PC-9 (cell line): ENCODE measurements at regions not wholly inside any gene's neighbourhood (a gene's known extent, or its start where the extent isn't known, plus 50 kb on each side); places are given as distances from the start of the nearest gene placed in this dataset.

ENCODE experiments used
- BruUV-seq: library from RNA; stranded (reverse); fragments of 400-500 nt; replicated peaks from 2 replicates; lab custom pipeline; 2021; lab: Mats Ljungman, UMichigan
- CTCF ChIA-PET: fragments of 300-600 bp; sonication (Branson Sonifier 250); formaldehyde crosslinking; loops from one replicate; lab custom pipeline; 2022; ENCODE audit warnings: antibody characterized with exemption; lab: Charles Lee
- POLR2A ChIA-PET: fragments of 300-600 bp; sonication (Branson Sonifier 250); formaldehyde crosslinking; loops from one replicate; lab custom pipeline; 2022; ENCODE audit warnings: antibody characterized with exemption; ENCODE audit not compliant: unreplicated experiment; lab: Charles Lee
- DNase-seq, 2 experiments: peaks; one replicate each; pipeline versions ENCODE4 v3.0.0 to v3.0.0-alpha.2; 2015 to 2022; ENCODE audit warnings: mixed read lengths in 1 of 2
- H2AFZ ChIP-seq: fragments of 200-600 bp; sonication (generic); 2 replicates; pipeline ENCODE4 v1.8.1; 2017; ENCODE audit warnings: antibody characterized with exemption
- H3F3A ChIP-seq: fragments of 200-600 bp; sonication (generic); 2 replicates; pipeline ENCODE4 v1.8.1; 2017; ENCODE audit warnings: antibody characterized with exemption, mild to moderate bottlenecking, low read depth; ENCODE audit not compliant: insufficient read depth
- H3K27ac ChIP-seq: fragments of 200-600 bp; sonication (generic); 2 replicates; pipeline ENCODE4 v1.6.1; 2016; ENCODE audit warnings: mixed run types
- H3K27me3 ChIP-seq: fragments of 200-600 bp; sonication (generic); 2 replicates; pipeline ENCODE4 v1.6.1; 2016; ENCODE audit warnings: low read depth, mixed run types; ENCODE audit not compliant: insufficient read depth
- H3K36me3 ChIP-seq: fragments of 200-600 bp; sonication (generic); 2 replicates; pipeline ENCODE4 v1.6.1; 2016; ENCODE audit warnings: low read depth, mixed run types
- H3K4me1 ChIP-seq: fragments of 200-600 bp; sonication (generic); replicated peaks from 2 replicates; pipeline ENCODE4 v1.6.1; 2016; ENCODE audit warnings: mixed run types; ENCODE audit not compliant: insufficient read depth
- H3K4me2 ChIP-seq: fragments of 200-600 bp; sonication (generic); 2 replicates; pipeline ENCODE4 v1.6.1; 2017; ENCODE audit warnings: mixed run types
- H3K4me3 ChIP-seq: fragments of 200-600 bp; sonication (generic); 2 replicates; pipeline ENCODE4 v1.6.1; 2016; ENCODE audit warnings: mixed run types
- H3K79me2 ChIP-seq: fragments of 200-600 bp; sonication (generic); 2 replicates; pipeline ENCODE4 v1.6.1; 2017; ENCODE audit warnings: low read depth, mixed run types
- H3K9me2 ChIP-seq: fragments of 200-600 bp; sonication (generic); 2 replicates; pipeline ENCODE4 v1.8.1; 2017; ENCODE audit warnings: mild to moderate bottlenecking; ENCODE audit not compliant: insufficient read depth
- H3K9me3 ChIP-seq: fragments of 200-600 bp; sonication (generic); 2 replicates; pipeline ENCODE4 v1.8.1; 2016; ENCODE audit warnings: low read depth; ENCODE audit not compliant: insufficient read depth
- H4K20me1 ChIP-seq: fragments of 200-600 bp; sonication (generic); 2 replicates; pipeline ENCODE4 v1.8.1; 2017; ENCODE audit not compliant: insufficient read depth
- CTCF ChIP-seq: fragments of 200-600 bp; sonication (generic); conservative IDR thresholded peaks from 2 replicates; pipeline ENCODE4 v1.6.1; 2017; ENCODE audit warnings: mixed run types, antibody characterized with exemption, mild to moderate bottlenecking, moderate library complexity
- EZH2 ChIP-seq: fragments of 200-600 bp; sonication (generic); IDR thresholded peaks from 2 replicates; pipeline ENCODE4 v1.8.0; 2017; ENCODE audit warnings: antibody characterized with exemption, low read depth
- intact Hi-C: fragments of 100-400 bp; cut with micrococcal nuclease; formaldehyde crosslinking; loops from one replicate; pipeline ENCODE4 v1.10.0; 2022; ENCODE audit not compliant: unreplicated experiment

DNA sequence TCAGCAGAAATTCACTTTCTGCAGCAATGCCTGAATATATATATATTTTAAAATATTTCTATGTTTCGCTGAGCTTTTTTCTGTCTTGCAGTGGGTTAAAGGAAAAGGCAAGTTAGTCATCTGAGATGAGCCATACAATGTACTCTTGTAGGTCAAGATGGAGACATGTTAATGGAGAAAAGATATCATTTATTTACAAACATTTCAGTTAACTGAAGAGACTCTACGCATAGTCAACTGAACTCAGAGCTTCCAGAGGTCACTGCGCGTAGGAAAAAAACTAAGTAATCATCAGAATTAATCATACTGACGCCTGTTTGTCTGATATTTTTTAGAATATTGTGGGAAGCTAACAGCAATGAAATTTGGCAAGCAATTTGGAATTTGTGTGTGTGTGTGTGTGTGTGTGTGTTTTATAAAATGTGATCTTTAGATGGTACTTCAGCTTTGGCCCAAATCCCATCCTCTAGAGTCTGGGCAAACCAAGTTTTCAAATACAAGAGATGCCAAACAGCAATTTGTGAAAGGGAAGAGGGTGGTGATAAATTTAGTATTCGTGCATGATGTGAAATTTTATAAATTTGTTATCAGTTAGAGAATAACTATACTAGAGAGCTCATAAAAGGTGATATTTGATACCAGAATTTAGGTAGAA lies 193.9 kb upstream of the AGR3 start:
- Histone ChIP-seq H3K36me3 (no peaks in the 10 kb centered on the region), H3F3A (no peaks in the 10 kb centered on the region), H3K27ac (no peak overlapping the region), H3K4me3 (no peak overlapping the region), H3K9me3 (no peaks in the 10 kb centered on the region), H4K20me1 (no peaks in the 10 kb centered on the region), H3K9me2 (no peaks in the 10 kb centered on the region), H2AFZ (no peak overlapping the region), H3K27me3 (no peaks in the 10 kb centered on the region), H3K4me1 (no peaks in the 10 kb centered on the region), H3K4me2 (no peak overlapping the region), H3K79me2 (no peaks in the 10 kb centered on the region)
- BruUV-seq, result no TSS peak
- ChIA-PET CTCF (no interaction called here), POLR2A (no interaction called here)
- TF ChIP-seq CTCF, result no peak
- TF ChIP-seq EZH2, result no peak
- no peak for DNase-seq
- intact Hi-C loops, result no loop called here

DNA sequence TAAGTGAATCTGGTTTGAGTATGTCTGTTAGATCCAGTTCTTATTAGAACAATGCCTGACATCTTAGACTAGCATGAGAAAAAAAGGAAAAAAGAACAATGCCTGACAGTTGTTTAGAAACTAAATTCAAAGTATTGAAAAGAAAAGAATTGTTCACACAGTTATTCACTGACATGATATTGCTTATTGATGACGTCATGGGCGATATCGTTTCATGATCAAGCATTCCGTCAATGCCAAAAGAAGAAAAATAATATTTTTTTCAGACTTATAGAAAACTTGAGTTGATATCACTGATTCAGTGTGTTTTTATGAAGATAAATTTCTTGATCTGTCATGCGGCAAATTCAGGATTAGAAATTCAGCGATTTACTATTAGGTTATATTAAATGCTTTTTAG lies 196.5 kb upstream of the AGR3 start:
- Histone ChIP-seq H3F3A (no peaks in the 10 kb centered on the region), H4K20me1 (no peaks in the 10 kb centered on the region), H3K4me3 (no peak overlapping the region), H3K4me2 (no peak overlapping the region), H3K79me2 (no peaks in the 10 kb centered on the region), H3K27me3 (no peaks in the 10 kb centered on the region), H2AFZ (no peak overlapping the region), H3K27ac (no peak overlapping the region), H3K9me2 (no peaks in the 10 kb centered on the region), H3K9me3 (no peaks in the 10 kb centered on the region), H3K4me1 (no peaks in the 10 kb centered on the region), H3K36me3 (no peaks in the 10 kb centered on the region)
- intact Hi-C loops, result no loop called here
- ChIA-PET CTCF (no interaction called here), POLR2A (no interaction called here)
- BruUV-seq, result no TSS peak
- no peak for TF ChIP-seq CTCF
- TF ChIP-seq EZH2, result no peak
- no peak for DNase-seq

- ChIA-PET POLR2A (interaction anchor here (1.0 kb wide), 1 partner anchor 514 kb away, joined by 5 read pairs; no protein-coding TSS in a partner anchor), CTCF (no interaction called here)
- no peaks in the 10 kb centered on the region for H3F3A ChIP-seq
- H3K4me1 ChIP-seq, result no peaks in the 10 kb centered on the region
- H3K79me2 ChIP-seq, result no peaks in the 10 kb centered on the region
- H3K4me2 ChIP-seq, result no peak overlapping the region
- DNase-seq, result no peak
- no peak for TF ChIP-seq EZH2
- no peak for TF ChIP-seq CTCF
- H4K20me1 ChIP-seq, result no peaks in the 10 kb centered on the region
- intact Hi-C loops, result no loop called here
- H3K36me3 ChIP-seq, result no peaks in the 10 kb centered on the region
- no peak overlapping the region for H3K27ac ChIP-seq
- peaks cover 13% of the 10 kb centered on the region; the same call in 1 of the 2 replicates for H3K9me3 ChIP-seq
- no peaks in the 10 kb centered on the region for H3K27me3 ChIP-seq
- no peak overlapping the region for H3K4me3 ChIP-seq
- H2AFZ ChIP-seq, result no peak overlapping the region
- BruUV-seq, result no TSS peak
- H3K9me2 ChIP-seq, result no peaks in the 10 kb centered on the region
Measured at GRCh38 chr7:17083392-17084165, 201.8 kb upstream of the AGR3 start.
